Mucosa of gallbladder (tissue), 1 donor: ENCODE measurements at regions not wholly inside any gene's neighbourhood (a gene's known extent, or its start where the extent isn't known, plus 50 kb on each side); places are given as distances from the start of the nearest gene placed in this dataset.

Source experiments
- DNase-seq: peaks from one replicate; pipeline ENCODE4 v3.0.0-alpha.2; 2020; ENCODE audit warnings: low spot score
- donor health status: DM: no; HTN: no; CAD: no.

DNA sequence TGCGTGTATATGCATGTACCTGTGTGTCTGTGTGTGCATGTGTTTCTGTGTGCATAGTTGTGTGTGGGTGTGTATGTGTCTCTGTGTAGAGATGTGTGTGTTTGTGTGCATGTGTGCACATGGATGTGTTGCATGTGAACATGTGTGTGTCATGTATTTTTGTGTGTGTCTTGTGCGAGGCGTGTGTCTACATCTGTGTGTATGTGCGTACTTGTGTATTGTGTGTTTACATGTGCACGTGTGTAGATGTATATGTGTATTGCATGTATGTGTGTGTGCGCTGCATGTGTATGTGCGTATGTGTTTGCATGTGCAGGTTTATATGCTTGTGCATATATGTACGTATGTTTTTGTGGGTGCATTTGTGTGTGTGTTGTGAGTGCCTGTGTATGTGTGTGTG lies 735.2 kb downstream of the GALR1 start:
- no peak for DNase-seq

- peak; percentile 43 for DNase-seq
These were observed 736.1 kb downstream of the GALR1 start for GRCh38 chr18:77985526-77986281.

- DNase-seq = no peak
These were observed 740.5 kb downstream of the GALR1 start for GRCh38 chr18:77990131-77990530.

- no peak for DNase-seq
These were observed 741.3 kb downstream of the GALR1 start for GRCh38 chr18:77990901-77991300.

GRCh38 chr18:77992057-77992456 lies 742.4 kb downstream of the GALR1 start:
- DNase-seq = no peak

GRCh38 chr18:77993188-77993981 lies 743.7 kb downstream of the GALR1 start:
- no peak for DNase-seq

DNA sequence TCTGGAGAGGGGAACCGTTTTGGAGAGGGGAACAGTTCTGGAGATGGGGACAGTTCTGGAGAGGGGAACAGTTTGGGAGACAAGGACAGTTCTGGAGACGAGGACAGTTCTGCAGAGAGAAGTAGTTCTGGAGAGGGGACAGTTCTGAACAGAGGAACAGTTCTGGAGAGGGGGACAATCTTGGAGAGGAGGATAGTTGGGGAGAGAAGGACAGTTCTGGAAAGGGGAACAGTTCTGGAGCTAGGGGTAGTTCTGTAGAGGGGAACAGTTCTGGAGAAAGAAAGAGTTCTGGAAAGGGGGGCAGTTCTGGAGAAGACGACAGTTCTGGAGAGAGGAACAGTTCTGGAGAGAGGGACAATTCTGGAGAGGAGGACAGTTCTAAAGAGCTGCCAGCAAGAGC lies 745.9 kb downstream of the GALR1 start:
- DNase-seq = no peak

- no peak for DNase-seq
These were observed 747.1 kb downstream of the GALR1 start for GRCh38 chr18:77996737-77997136.

DNA sequence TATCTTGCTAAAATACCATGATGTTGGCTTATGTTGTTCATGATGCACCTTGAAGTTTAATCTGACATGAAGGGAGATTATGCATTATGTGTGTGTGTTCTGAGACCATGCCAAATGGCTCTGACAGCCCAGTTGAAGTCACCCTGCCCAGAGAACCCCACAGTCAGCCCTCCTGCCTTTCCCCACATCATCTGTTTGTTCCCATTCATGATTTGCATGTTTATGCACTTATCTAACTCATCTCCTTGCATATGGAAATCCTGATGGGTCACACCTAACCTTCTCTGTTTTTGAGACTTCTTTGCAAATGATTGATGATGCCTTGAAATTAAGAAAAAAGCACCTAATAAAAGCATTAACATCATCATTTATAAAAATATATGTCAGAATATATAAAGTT lies 752.2 kb downstream of the GALR1 start:
- DNase-seq = no peak

- no peak for DNase-seq
These were observed 756.5 kb downstream of the GALR1 start for GRCh38 chr18:78006006-78006773.

- DNase-seq = no peak
These were observed 757.2 kb downstream of the GALR1 start for GRCh38 chr18:78006774-78007260.

GRCh38 chr18:78010363-78010762 lies 760.7 kb downstream of the GALR1 start:
- DNase-seq = no peak

- no peak for DNase-seq
These were observed 768.2 kb downstream of the GALR1 start for GRCh38 chr18:78017869-78018268.

DNA sequence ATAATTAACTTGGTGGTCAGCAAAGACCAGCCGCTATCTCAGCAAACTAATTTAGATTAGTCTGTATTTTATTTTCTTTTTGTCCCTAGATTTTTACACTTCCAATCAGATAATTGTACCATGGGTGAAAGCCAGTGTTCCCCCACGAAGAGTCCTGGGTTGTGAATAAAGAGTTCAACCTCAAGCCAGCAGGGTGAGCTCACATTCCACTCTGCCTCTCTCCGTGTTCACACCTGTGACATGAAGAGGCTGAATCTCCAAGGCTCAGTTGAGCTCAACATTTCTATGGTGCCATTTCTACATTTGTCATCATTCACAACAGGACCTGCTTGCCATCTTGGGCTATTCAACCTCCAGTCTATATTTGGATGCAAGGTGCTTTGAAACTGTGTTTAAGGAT lies 771.5 kb downstream of the GALR1 start:
- DNase-seq = no peak

DNA sequence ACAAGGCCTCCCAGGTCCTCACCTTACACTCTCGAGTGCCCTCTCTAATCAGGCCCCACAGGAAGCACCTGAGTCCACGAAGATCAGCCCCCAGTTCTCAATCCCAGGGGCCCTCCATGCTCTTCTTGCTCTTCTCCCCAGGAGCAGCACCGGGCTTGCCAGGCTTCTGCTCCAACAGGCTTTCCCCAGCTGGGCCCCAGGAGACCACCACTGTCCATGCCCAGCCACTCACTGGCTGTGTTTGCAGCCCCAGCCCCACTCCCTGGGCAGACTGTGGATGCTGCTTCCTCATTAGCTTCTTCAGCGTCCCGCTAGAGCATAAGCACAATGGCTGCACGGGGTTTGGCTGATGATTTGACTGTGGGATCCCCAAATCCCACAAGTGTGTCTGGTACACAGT lies 781.9 kb downstream of the GALR1 start:
- no peak for DNase-seq

DNA sequence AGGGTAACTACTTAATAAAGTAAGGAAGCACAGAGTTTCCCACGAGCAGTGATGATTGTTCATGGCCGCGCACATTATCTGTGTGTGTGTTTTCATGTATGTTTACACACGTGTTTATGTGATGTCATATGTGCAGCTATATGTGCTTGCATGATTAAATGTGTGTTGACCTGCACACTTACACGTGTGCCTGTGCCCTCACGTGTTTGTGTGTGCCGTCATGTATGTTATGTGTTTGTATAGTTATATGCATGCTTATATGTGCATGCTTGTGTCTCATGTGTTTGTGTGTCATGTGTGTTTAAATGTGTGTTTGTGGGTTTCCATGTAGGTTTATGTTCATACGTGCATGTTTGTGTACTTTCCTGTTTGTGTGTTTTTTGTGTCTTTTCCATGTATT lies 782.3 kb downstream of the GALR1 start:
- DNase-seq = no peak

DNA sequence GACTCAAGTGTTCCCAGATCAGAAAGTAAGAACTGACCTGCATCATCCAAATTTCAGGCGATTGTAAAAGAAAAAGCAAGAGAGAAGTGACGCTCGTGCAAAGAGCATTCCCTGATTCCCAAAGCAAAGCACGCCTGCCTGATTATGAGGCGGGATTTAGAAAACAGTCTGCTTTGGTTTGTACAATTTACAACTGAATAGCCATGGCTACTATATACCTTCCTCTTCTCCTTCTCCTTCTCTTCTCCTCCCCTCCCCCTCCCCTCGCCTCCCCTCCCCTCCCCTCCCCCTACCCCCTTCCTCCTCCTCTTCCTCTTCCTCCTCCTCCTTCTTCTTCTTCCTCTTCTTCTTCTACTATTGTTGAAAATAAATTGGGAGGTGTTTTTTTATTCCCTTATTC lies 782.9 kb downstream of the GALR1 start:
- no peak for DNase-seq

GRCh38 chr18:78034755-78035154 lies 785.1 kb downstream of the GALR1 start:
- no peak for DNase-seq

DNA sequence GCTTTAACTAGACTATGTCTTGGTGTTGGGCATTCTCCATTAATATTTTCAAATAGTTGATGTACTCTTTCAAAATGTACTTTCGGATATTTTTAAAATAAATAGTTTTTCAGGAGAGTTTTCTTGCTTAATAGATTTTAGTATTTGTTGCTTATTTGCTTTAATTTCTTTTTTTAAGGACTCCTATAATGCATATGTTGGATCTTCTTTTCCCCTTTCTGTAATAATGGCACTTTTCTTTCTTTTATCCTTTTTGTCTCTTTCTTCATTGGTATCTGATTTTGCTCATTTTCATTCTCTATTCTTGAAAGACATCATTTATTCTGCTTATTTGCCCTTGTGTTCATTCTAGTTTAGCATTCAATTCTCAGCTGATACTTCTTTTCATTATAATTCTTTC lies 791.6 kb downstream of the GALR1 start:
- DNase-seq = no peak

- no peak for DNase-seq
These were observed 797.0 kb downstream of the GALR1 start for GRCh38 chr18:78046631-78047030.

DNA sequence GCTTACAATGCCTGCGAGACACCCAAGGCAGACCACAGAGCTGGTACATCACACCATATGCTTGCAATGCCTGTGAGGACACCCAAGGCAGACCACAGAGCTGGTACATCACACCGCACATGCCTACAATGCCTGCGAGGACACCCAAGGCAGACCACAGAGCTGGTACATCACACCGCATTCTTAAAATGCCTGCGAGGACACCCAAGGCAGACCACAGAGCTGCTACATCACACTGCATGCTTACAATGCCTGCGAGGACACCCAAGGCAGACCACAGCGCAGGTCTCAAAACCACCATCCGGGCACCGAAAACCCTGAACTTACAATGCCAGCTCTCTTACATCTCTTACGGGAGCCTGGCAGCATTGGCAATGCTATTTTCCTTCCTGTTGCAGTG lies 799.6 kb downstream of the GALR1 start:
- no peak for DNase-seq

DNA sequence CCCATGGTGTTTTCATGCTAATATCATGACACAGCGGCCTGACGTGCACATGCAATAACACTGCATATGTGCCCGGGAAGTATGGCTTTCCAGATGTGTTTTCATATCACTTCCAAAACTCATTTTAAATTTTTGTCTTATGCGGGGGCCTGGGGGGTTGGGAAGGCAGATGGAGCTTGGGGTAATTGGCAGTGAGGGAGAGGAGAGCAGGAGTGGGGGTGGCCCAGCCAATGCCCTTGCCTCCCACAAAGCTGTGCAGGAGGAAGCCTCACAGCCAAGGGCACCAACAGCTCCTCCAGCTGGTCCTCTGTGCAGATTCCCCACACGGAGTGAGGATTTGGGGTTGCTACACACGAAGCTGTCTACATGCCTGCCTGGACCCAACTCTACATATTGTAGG lies 805.2 kb downstream of the GALR1 start:
- no peak for DNase-seq
